Astrocyte (in vitro differentiated cells and primary cell): ENCODE measurements at regions not wholly inside any gene's neighbourhood (a gene's known extent, or its start where the extent isn't known, plus 50 kb on each side); places are given as distances from the start of the nearest gene placed in this dataset.

Source experiments
- DNase-seq: peaks from one replicate; pipeline ENCODE4 v3.0.0-alpha.2; 2010; ENCODE audit warnings: low read depth
- FAIRE-seq: peaks from 2 replicates; lab custom pipeline; 2011; peaks lifted over from hg19 to GRCh38; lab: Jason Lieb, UNC
- H2AFZ ChIP-seq: 2 replicates; pipeline ENCODE4 v1.6.0; 2012; ENCODE audit warnings: low read depth, low read length, inconsistent platforms
- H3K27ac ChIP-seq: 2 replicates; pipeline ENCODE4 v1.5.1; 2011; ENCODE audit warnings: low read depth, low read length, inconsistent platforms
- H3K27me3 ChIP-seq: 2 replicates; pipeline ENCODE4 v1.6.0; 2011; ENCODE audit warnings: low read length, inconsistent platforms; ENCODE audit not compliant: insufficient read depth
- H3K36me3 ChIP-seq: 2 replicates; pipeline ENCODE4 v1.5.1; 2011; ENCODE audit warnings: low read length, inconsistent platforms; ENCODE audit not compliant: insufficient read depth
- H3K4me1 ChIP-seq: 2 replicates; pipeline ENCODE4 v1.5.1; 2011; ENCODE audit warnings: low read length, inconsistent platforms; ENCODE audit not compliant: insufficient read depth
- H3K4me2 ChIP-seq: 2 replicates; pipeline ENCODE4 v1.6.0; 2012; ENCODE audit warnings: low read length, inconsistent platforms
- H3K4me3 ChIP-seq: 2 replicates; pipeline ENCODE4 v1.5.1; 2011; ENCODE audit warnings: low read depth, mild to moderate bottlenecking, low read length, inconsistent platforms; ENCODE audit not compliant: insufficient read depth
- H3K79me2 ChIP-seq: 2 replicates; pipeline ENCODE4 v1.6.0; 2012; ENCODE audit warnings: mild to moderate bottlenecking, low read length, inconsistent platforms; ENCODE audit not compliant: insufficient read depth
- H3K9ac ChIP-seq: 2 replicates; pipeline ENCODE4 v1.6.0; 2012; ENCODE audit warnings: mild to moderate bottlenecking, low read length, inconsistent platforms
- H3K9me3 ChIP-seq: 2 replicates; pipeline ENCODE4 v1.5.1; 2012; ENCODE audit warnings: low read depth, mild to moderate bottlenecking, low read length, inconsistent platforms; ENCODE audit not compliant: insufficient read depth
- H4K20me1 ChIP-seq: 2 replicates; pipeline ENCODE4 v1.6.0; 2012; ENCODE audit warnings: low read length, inconsistent platforms; ENCODE audit not compliant: insufficient read depth
- H3K27ac Mint-ChIP-seq: one replicate; pipeline ENCODE4 v1.8.0; 2021; ENCODE audit warnings: mild to moderate bottlenecking, mixed read lengths; ENCODE audit not compliant: unreplicated experiment
- H3K27me3 Mint-ChIP-seq: one replicate; pipeline ENCODE4 v1.8.0; 2021; ENCODE audit warnings: low read depth, mixed read lengths; ENCODE audit not compliant: unreplicated experiment
- H3K36me3 Mint-ChIP-seq: one replicate; pipeline ENCODE4 v1.8.0; 2021; ENCODE audit warnings: low read depth, mixed read lengths; ENCODE audit not compliant: unreplicated experiment
- H3K4me1 Mint-ChIP-seq: one replicate; pipeline ENCODE4 v1.8.0; 2021; ENCODE audit warnings: low read depth, mixed read lengths; ENCODE audit not compliant: unreplicated experiment
- H3K4me3 Mint-ChIP-seq: one replicate; pipeline ENCODE4 v1.8.0; 2021; ENCODE audit warnings: mild to moderate bottlenecking, moderate library complexity, mixed read lengths; ENCODE audit not compliant: unreplicated experiment
- H3K9me3 Mint-ChIP-seq: one replicate; pipeline ENCODE4 v1.8.0; 2021; ENCODE audit warnings: mild to moderate bottlenecking, mixed read lengths; ENCODE audit not compliant: unreplicated experiment
- EZH2 ChIP-seq: IDR thresholded peaks from 2 replicates; pipeline ENCODE4 v1.6.1; 2012; ENCODE audit warnings: mild to moderate bottlenecking, low read length, inconsistent platforms; ENCODE audit not compliant: insufficient read depth
- TF ChIP-seq, protein P1 (sequence below): IDR thresholded peaks from 2 replicates; pipeline ENCODE4 v1.5.1; 2011; ENCODE audit warnings: low read depth, mild to moderate bottlenecking, inconsistent platforms, low read length, moderate library complexity; ENCODE audit not compliant: insufficient read depth

DNA sequence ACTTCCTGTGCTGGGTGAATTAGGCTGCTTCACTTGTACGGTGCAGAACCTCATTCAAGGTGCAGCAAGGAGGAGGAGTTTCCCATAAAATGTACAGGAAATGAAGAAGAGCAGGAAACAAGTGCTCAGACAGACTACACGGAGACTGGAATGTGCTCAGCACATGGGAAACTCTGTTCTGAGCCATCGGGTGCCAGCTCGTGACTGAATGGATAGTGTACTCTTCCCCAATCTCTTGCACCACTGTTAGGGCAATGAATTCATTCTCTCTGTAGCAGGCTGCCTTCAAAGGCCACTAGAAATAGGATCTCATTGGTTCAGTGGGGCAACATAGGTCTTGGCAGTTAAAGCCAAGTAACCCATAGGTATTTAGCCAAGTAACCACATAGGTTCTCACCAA lies 200.0 kb upstream of the LDB2 start:
- Mint-ChIP-seq H3K27me3 (no peaks in the 10 kb centered on the region), H3K36me3 (no peaks in the 10 kb centered on the region), H3K4me1 (peaks cover 9% of the 10 kb centered on the region), H3K4me3 (no peak overlapping the region), H3K9me3 (no peaks in the 10 kb centered on the region), H3K27ac (no peak overlapping the region)
- H4K20me1 ChIP-seq = no peaks in the 10 kb centered on the region
- H3K9ac ChIP-seq = no peak overlapping the region
- no peak overlapping the region for H3K4me2 ChIP-seq
- H2AFZ ChIP-seq = no peak overlapping the region
- FAIRE-seq (no peak), DNase-seq (no peak)
- no peaks in the 10 kb centered on the region for H3K9me3 ChIP-seq
- no peaks in the 10 kb centered on the region for H3K27me3 ChIP-seq
- H3K4me1 ChIP-seq = peaks cover 3% of the 10 kb centered on the region
- no peaks in the 10 kb centered on the region for H3K36me3 ChIP-seq
- no peak overlapping the region for H3K27ac ChIP-seq
- no peak overlapping the region for H3K4me3 ChIP-seq
- H3K79me2 ChIP-seq = no peaks in the 10 kb centered on the region
- TF ChIP-seq, protein P1, sequence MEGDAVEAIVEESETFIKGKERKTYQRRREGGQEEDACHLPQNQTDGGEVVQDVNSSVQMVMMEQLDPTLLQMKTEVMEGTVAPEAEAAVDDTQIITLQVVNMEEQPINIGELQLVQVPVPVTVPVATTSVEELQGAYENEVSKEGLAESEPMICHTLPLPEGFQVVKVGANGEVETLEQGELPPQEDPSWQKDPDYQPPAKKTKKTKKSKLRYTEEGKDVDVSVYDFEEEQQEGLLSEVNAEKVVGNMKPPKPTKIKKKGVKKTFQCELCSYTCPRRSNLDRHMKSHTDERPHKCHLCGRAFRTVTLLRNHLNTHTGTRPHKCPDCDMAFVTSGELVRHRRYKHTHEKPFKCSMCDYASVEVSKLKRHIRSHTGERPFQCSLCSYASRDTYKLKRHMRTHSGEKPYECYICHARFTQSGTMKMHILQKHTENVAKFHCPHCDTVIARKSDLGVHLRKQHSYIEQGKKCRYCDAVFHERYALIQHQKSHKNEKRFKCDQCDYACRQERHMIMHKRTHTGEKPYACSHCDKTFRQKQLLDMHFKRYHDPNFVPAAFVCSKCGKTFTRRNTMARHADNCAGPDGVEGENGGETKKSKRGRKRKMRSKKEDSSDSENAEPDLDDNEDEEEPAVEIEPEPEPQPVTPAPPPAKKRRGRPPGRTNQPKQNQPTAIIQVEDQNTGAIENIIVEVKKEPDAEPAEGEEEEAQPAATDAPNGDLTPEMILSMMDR = no peak
- TF ChIP-seq EZH2 = no peak

- H4K20me1 ChIP-seq = no peaks in the 10 kb centered on the region
- no peaks in the 10 kb centered on the region for H3K79me2 ChIP-seq
- peaks cover 3% of the 10 kb centered on the region for H3K4me1 ChIP-seq
- no peaks in the 10 kb centered on the region for H3K36me3 ChIP-seq
- H3K4me2 ChIP-seq = no peak overlapping the region
- FAIRE-seq (no peak), DNase-seq (no peak)
- Mint-ChIP-seq H3K36me3 (no peaks in the 10 kb centered on the region), H3K4me3 (no peak overlapping the region), H3K4me1 (peaks cover 10% of the 10 kb centered on the region), H3K27me3 (no peaks in the 10 kb centered on the region), H3K9me3 (no peaks in the 10 kb centered on the region), H3K27ac (no peak overlapping the region)
- H3K9me3 ChIP-seq = no peaks in the 10 kb centered on the region
- H3K9ac ChIP-seq = no peak overlapping the region
- no peak overlapping the region for H3K4me3 ChIP-seq
- no peaks in the 10 kb centered on the region for H3K27me3 ChIP-seq
- TF ChIP-seq, protein P1 = no peak
- TF ChIP-seq EZH2 = no peak
- no peak overlapping the region for H2AFZ ChIP-seq
- H3K27ac ChIP-seq = no peak overlapping the region
Observed at GRCh38 chr4:17097362-17097761, 198.9 kb upstream of the LDB2 start.

- peaks cover 10% of the 10 kb centered on the region for H3K4me1 Mint-ChIP-seq
- Histone ChIP-seq H3K36me3 (no peaks in the 10 kb centered on the region), H3K27ac (no peak overlapping the region), H3K9me3 (no peaks in the 10 kb centered on the region), H3K9ac (no peak overlapping the region), H2AFZ (no peak overlapping the region), H3K79me2 (no peaks in the 10 kb centered on the region), H3K4me2 (no peak overlapping the region), H3K27me3 (no peaks in the 10 kb centered on the region), H3K4me1 (peaks cover 3% of the 10 kb centered on the region), H4K20me1 (no peaks in the 10 kb centered on the region), H3K4me3 (no peak overlapping the region)
- H3K27me3 Mint-ChIP-seq = no peaks in the 10 kb centered on the region
- H3K36me3 Mint-ChIP-seq = no peaks in the 10 kb centered on the region
- H3K9me3 Mint-ChIP-seq = no peaks in the 10 kb centered on the region
- FAIRE-seq = no peak
- no peak overlapping the region for H3K4me3 Mint-ChIP-seq
- H3K27ac Mint-ChIP-seq = no peak overlapping the region
- no peak for TF ChIP-seq EZH2
- TF ChIP-seq, protein P1 = no peak
- DNase-seq = no peak
Observed at GRCh38 chr4:17096692-17097091, 198.2 kb upstream of the LDB2 start.
